PC-9 (cell line): ENCODE measurements at regions not wholly inside any gene's neighbourhood (a gene's known extent, or its start where the extent isn't known, plus 50 kb on each side); places are given as distances from the start of the nearest gene placed in this dataset.

Experiments
- EZH2 ChIP-seq: fragments of 200-600 bp; sonication (generic); IDR thresholded peaks from 2 replicates; pipeline ENCODE4 v1.8.0; 2017; ENCODE audit warnings: antibody characterized with exemption, low read depth
- TF ChIP-seq, protein P1 (sequence below): fragments of 200-600 bp; sonication (generic); conservative IDR thresholded peaks from 2 replicates; pipeline ENCODE4 v1.6.1; 2017; ENCODE audit warnings: mixed run types, antibody characterized with exemption, mild to moderate bottlenecking, moderate library complexity

DNA sequence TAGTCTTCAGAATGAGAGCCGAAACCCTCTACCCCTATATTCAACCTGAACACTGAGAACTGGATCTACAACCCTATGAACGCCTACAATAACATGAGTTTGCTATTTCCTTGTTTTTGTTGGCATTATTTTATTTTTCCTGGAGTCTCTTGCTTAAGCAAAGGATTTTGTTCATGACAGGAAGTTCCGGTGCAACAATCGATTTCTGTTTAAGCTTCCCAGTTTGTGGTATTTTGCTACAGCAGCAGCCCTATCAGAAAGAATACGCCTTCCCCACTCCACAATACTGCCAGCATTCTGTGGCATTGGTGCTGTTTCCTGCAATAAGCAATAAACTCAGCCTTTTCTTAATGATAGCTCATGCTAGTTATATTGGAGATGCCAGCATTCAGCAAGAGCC, 60.9 kb downstream of the NPY5R start:
- TF ChIP-seq, protein P1, sequence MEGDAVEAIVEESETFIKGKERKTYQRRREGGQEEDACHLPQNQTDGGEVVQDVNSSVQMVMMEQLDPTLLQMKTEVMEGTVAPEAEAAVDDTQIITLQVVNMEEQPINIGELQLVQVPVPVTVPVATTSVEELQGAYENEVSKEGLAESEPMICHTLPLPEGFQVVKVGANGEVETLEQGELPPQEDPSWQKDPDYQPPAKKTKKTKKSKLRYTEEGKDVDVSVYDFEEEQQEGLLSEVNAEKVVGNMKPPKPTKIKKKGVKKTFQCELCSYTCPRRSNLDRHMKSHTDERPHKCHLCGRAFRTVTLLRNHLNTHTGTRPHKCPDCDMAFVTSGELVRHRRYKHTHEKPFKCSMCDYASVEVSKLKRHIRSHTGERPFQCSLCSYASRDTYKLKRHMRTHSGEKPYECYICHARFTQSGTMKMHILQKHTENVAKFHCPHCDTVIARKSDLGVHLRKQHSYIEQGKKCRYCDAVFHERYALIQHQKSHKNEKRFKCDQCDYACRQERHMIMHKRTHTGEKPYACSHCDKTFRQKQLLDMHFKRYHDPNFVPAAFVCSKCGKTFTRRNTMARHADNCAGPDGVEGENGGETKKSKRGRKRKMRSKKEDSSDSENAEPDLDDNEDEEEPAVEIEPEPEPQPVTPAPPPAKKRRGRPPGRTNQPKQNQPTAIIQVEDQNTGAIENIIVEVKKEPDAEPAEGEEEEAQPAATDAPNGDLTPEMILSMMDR: no peak
- TF ChIP-seq EZH2: no peak
